H1 (cell line): ENCODE measurements at regions not wholly inside any gene's neighbourhood (a gene's known extent, or its start where the extent isn't known, plus 50 kb on each side); places are given as distances from the start of the nearest gene placed in this dataset.

Experiments
- CTCF ChIA-PET: fragments of 300-600 bp; sonication (Branson Sonifier 250); formaldehyde crosslinking; loops from one replicate; lab custom pipeline; 2021; ENCODE audit not compliant: partially characterized antibody; lab: Charles Lee
- POLR2A ChIA-PET: fragments of 300-600 bp; sonication (Branson Sonifier 250); formaldehyde crosslinking; loops from one replicate; lab custom pipeline; 2021; ENCODE audit warnings: inconsistent platforms; ENCODE audit not compliant: partially characterized antibody; lab: Charles Lee
- DNase-seq, 2 experiments: peaks; one replicate each; pipeline versions ENCODE4 v3.0.0 to v3.0.0-alpha.2; 2010 to 2022; ENCODE audit warnings: low spot score in 2 of 2, low read depth in 1 of 2, mixed read lengths in 1 of 2
- FAIRE-seq: peaks from 2 replicates; lab custom pipeline; 2011; peaks lifted over from hg19 to GRCh38; lab: Jason Lieb, UNC
- H2AFZ ChIP-seq: 2 replicates; pipeline ENCODE4 v1.8.1; 2012; ENCODE audit warnings: low read length, inconsistent platforms
- H2AK5ac ChIP-seq: 2 replicates; pipeline ENCODE4 v1.6.1; 2013; ENCODE audit warnings: low read depth, low read length
- H2BK120ac ChIP-seq: replicated peaks from 2 replicates; pipeline ENCODE3; 2013; ENCODE audit warnings: low read depth, low read length, inconsistent platforms
- H2BK12ac ChIP-seq: 2 replicates; pipeline ENCODE4 v1.6.1; 2013; ENCODE audit warnings: low read depth, low read length
- H2BK15ac ChIP-seq: 2 replicates; pipeline ENCODE4 v1.6.1; 2013; ENCODE audit warnings: low read length
- H2BK20ac ChIP-seq: 2 replicates; pipeline ENCODE4 v1.6.1; 2013; ENCODE audit warnings: low read length
- H2BK5ac ChIP-seq: 2 replicates; pipeline ENCODE4 v1.6.1; 2013; ENCODE audit warnings: low read depth, low read length
- H3K14ac ChIP-seq: 2 replicates; pipeline ENCODE4 v1.6.1; 2013; ENCODE audit warnings: inconsistent platforms; ENCODE audit not compliant: insufficient read length
- H3K18ac ChIP-seq: 2 replicates; pipeline ENCODE4 v1.6.1; 2013; ENCODE audit warnings: low read length; ENCODE audit errors: extremely low read depth
- H3K23ac ChIP-seq: 2 replicates; pipeline ENCODE4 v1.6.1; 2013; ENCODE audit warnings: inconsistent platforms; ENCODE audit not compliant: insufficient read length
- H3K23me2 ChIP-seq: 2 replicates; pipeline ENCODE4 v1.6.1; 2013; ENCODE audit warnings: low read depth, low read length
- H3K27ac ChIP-seq: 2 replicates; pipeline ENCODE4 v1.6.1; 2011; ENCODE audit warnings: low read depth, low read length, inconsistent platforms
- H3K27me3 ChIP-seq, 4 experiments: replicated peaks in 1 of 4; 1 replicate in 1 of 4; 2 replicates in 3 of 4; pipeline versions ENCODE4 v1.6.1 to v1.8.1; 2011 to 2013; ENCODE audit warnings: low read length in 3 of 4, mild to moderate bottlenecking in 3 of 4, inconsistent platforms in 2 of 4, mixed read lengths in 2 of 4, moderate library complexity in 1 of 4; ENCODE audit not compliant: control insufficient read depth in 3 of 4, insufficient read depth in 3 of 4; ENCODE audit errors: extremely low read depth in 1 of 4
- H3K36me3 ChIP-seq, 4 experiments: 2 replicates each; pipeline versions ENCODE4 v1.6.1 to v1.8.1; 2011 to 2013; ENCODE audit warnings: mild to moderate bottlenecking in 4 of 4, low read length in 3 of 4, moderate library complexity in 2 of 4, control low read depth in 1 of 4, inconsistent platforms in 1 of 4; ENCODE audit not compliant: insufficient read depth in 4 of 4, control insufficient read depth in 2 of 4
- H3K4ac ChIP-seq: replicated peaks from 2 replicates; pipeline ENCODE3; 2013; ENCODE audit warnings: low read length, low read depth, mixed read lengths, inconsistent platforms; ENCODE audit not compliant: insufficient read length
- H3K4me1 ChIP-seq, 4 experiments: replicated peaks in 1 of 4; 1 replicate in 1 of 4; 2 replicates in 3 of 4; pipeline versions ENCODE4 v1.6.1 to v1.8.1; 2011 to 2013; ENCODE audit warnings: low read length in 3 of 4, inconsistent platforms in 2 of 4, mixed read lengths in 1 of 4; ENCODE audit not compliant: insufficient read depth in 4 of 4, control insufficient read depth in 3 of 4
- H3K4me2 ChIP-seq, 2 experiments: 2 replicates each; pipeline versions ENCODE4 v1.6.1 to v1.8.1; 2011 to 2013; ENCODE audit warnings: low read depth in 2 of 2, low read length in 2 of 2, control low read depth in 1 of 2, inconsistent platforms in 1 of 2, mild to moderate bottlenecking in 1 of 2; ENCODE audit not compliant: insufficient read depth in 1 of 2
- H3K4me3 ChIP-seq, 4 experiments: fragments of 200-600, 300-600 bp in 1 of 4; sonication (generic), shearing (Covaris generic), sonication (Bioruptor Twin) in 1 of 4; 2 replicates each; pipeline versions ENCODE4 v1.5.1 to v1.8.1; 2011 to 2016; ENCODE audit warnings: low read length in 4 of 4, low read depth in 3 of 4, control low read depth in 2 of 4, inconsistent platforms in 2 of 4, mild to moderate bottlenecking in 2 of 4, mixed read lengths in 1 of 4, moderate library complexity in 1 of 4; ENCODE audit not compliant: insufficient read depth in 2 of 4; ENCODE audit errors: extremely low read depth in 1 of 4
- H3K56ac ChIP-seq: replicated peaks from 2 replicates; pipeline ENCODE3; 2013; ENCODE audit warnings: low read depth, mild to moderate bottlenecking, mixed read lengths, low read length, inconsistent platforms; ENCODE audit not compliant: insufficient read length
- H3K79me1 ChIP-seq: 2 replicates; pipeline ENCODE4 v1.6.1; 2013; ENCODE audit warnings: low read depth, low read length, control low read depth
- H3K79me2 ChIP-seq, 2 experiments: 2 replicates each; pipeline versions ENCODE4 v1.6.1 to v1.8.1; 2012 to 2013; ENCODE audit warnings: low read length in 2 of 2, mild to moderate bottlenecking in 2 of 2, inconsistent platforms in 1 of 2; ENCODE audit not compliant: insufficient read depth in 2 of 2, control insufficient read depth in 1 of 2
- H3K9ac ChIP-seq, 4 experiments: replicated peaks in 1 of 4; 1 replicate in 1 of 4; 2 replicates in 3 of 4; pipeline versions ENCODE4 v1.6.1 to v1.8.1; 2011 to 2013; ENCODE audit warnings: low read depth in 3 of 4, low read length in 3 of 4, control low read depth in 2 of 4, mild to moderate bottlenecking in 2 of 4, moderate library complexity in 2 of 4, inconsistent platforms in 1 of 4; ENCODE audit errors: extremely low read depth in 1 of 4
- H3K9me3 ChIP-seq, 2 experiments: 2 replicates each; pipeline versions ENCODE4 v1.6.1 to v1.8.1; 2012 to 2013; ENCODE audit warnings: mild to moderate bottlenecking in 2 of 2, moderate library complexity in 2 of 2, control low read depth in 1 of 2, inconsistent platforms in 1 of 2, low read depth in 1 of 2, low read length in 1 of 2, mixed read lengths in 1 of 2; ENCODE audit not compliant: insufficient read depth in 2 of 2
- H4K20me1 ChIP-seq, 2 experiments: replicated peaks in 1 of 2; 2 replicates each; pipeline versions ENCODE3 to v1.8.1; 2011 to 2013; ENCODE audit warnings: inconsistent platforms in 2 of 2, low read length in 2 of 2, mild to moderate bottlenecking in 1 of 2; ENCODE audit not compliant: insufficient read depth in 2 of 2, control insufficient read depth in 1 of 2
- H4K5ac ChIP-seq: 2 replicates; pipeline ENCODE4 v1.6.1; 2013; ENCODE audit warnings: low read length, low read depth, mixed read lengths, inconsistent platforms; ENCODE audit not compliant: insufficient read length
- H4K8ac ChIP-seq: 2 replicates; pipeline ENCODE4 v1.8.0; 2013; ENCODE audit warnings: mild to moderate bottlenecking, moderate library complexity, low read length, inconsistent platforms; ENCODE audit not compliant: insufficient read depth; ENCODE audit errors: extremely low read depth
- H4K91ac ChIP-seq: replicated peaks from 2 replicates; pipeline ENCODE3; 2013; ENCODE audit warnings: low read length, mixed read lengths, inconsistent platforms; ENCODE audit not compliant: insufficient read length
- ASH2L ChIP-seq: fragments of 200-600, 300-600 bp; sonication (generic); IDR thresholded peaks from one replicate; pipeline ENCODE4 v1.7.1; 2017; ENCODE audit warnings: low read length
- CTCF ChIP-seq, 3 experiments: IDR thresholded peaks; 1 replicate in 2 of 3; 2 replicates in 1 of 3; pipeline versions ENCODE4 v1.5.1 to v1.6.1; 2011; ENCODE audit warnings: low read length in 3 of 3, mild to moderate bottlenecking in 3 of 3, inconsistent platforms in 2 of 3, low read depth in 1 of 3, moderate library complexity in 1 of 3; ENCODE audit not compliant: insufficient read depth in 1 of 3; ENCODE audit errors: control extremely low read depth in 1 of 3
- PHF8 ChIP-seq: fragments of 200-600 bp; sonication (generic); conservative IDR thresholded peaks from 2 replicates; pipeline ENCODE4 v1.7.1; 2012; ENCODE audit warnings: low read depth, mild to moderate bottlenecking, inconsistent platforms, low read length, moderate library complexity
- POLR2A ChIP-seq, 2 experiments: IDR thresholded peaks; 1 replicate in 1 of 2; 2 replicates in 1 of 2; pipeline ENCODE4 v1.6.1; 2011; ENCODE audit warnings: low read depth in 2 of 2, low read length in 2 of 2, mild to moderate bottlenecking in 2 of 2; ENCODE audit errors: control extremely low read depth in 1 of 2
- RAD21 ChIP-seq, 2 experiments: IDR thresholded peaks in 1 of 2; conservative IDR thresholded peaks in 1 of 2; 2 replicates each; pipeline ENCODE4 v1.6.1; 2011; ENCODE audit warnings: low read depth in 2 of 2, low read length in 2 of 2, improper control_type of control experiment in 1 of 2, inconsistent platforms in 1 of 2, mild to moderate bottlenecking in 1 of 2, moderate library complexity in 1 of 2
- RNF2 ChIP-seq: fragments of 200-900, 300-1000 bp; sonication (generic); IDR thresholded peaks from 2 replicates; pipeline ENCODE4 v1.7.1; 2016; ENCODE audit warnings: borderline replicate concordance, low read depth, mild to moderate bottlenecking, antibody characterized with exemption, low read length; ENCODE audit not compliant: poor library complexity, severe bottlenecking; ENCODE audit errors: missing control alignments
- SAP30 ChIP-seq: fragments of 300-600 bp; sonication (generic); IDR thresholded peaks from 2 replicates; pipeline ENCODE4 v1.7.1; 2012; ENCODE audit warnings: low read length, moderate library complexity, mild to moderate bottlenecking, inconsistent platforms; ENCODE audit not compliant: insufficient read depth, insufficient replicate concordance
- SIN3A ChIP-seq, 2 experiments: IDR thresholded peaks in 1 of 2; conservative IDR thresholded peaks in 1 of 2; 2 replicates each; pipeline ENCODE4 v1.6.1; 2011 to 2012; ENCODE audit warnings: low read length in 2 of 2, improper control_type of control experiment in 1 of 2, low read depth in 1 of 2, mild to moderate bottlenecking in 1 of 2
- SP4 ChIP-seq: IDR thresholded peaks from 2 replicates; pipeline ENCODE4 v1.6.1; 2012; ENCODE audit warnings: low read length, inconsistent platforms
- TAF7 ChIP-seq: optimal IDR thresholded peaks from 2 replicates; pipeline ENCODE3; 2011; ENCODE audit warnings: low read depth, mild to moderate bottlenecking, inconsistent platforms, low read length, moderate library complexity, borderline replicate concordance
- TCF12 ChIP-seq: IDR thresholded peaks from 2 replicates; pipeline ENCODE4 v1.6.1; 2011; ENCODE audit warnings: low read depth, mild to moderate bottlenecking, low read length
- WGBS, 2 experiments: shearing (Covaris generic) in 1 of 2; methylation state at CpG; one replicate each; pipeline versions ENCODE4 v1.1.6 to v1.1.7; 2013 to 2015; ENCODE audit warnings: low lambda C conversion rate in 2 of 2, mixed read lengths in 2 of 2, inconsistent platforms in 1 of 2, low coverage in 1 of 2, missing lambda C conversion rate in 1 of 2; ENCODE audit not compliant: insufficient replicate concordance in 2 of 2, insufficient coverage in 1 of 2, insufficient read length in 1 of 2; ENCODE audit errors: extremely low coverage in 1 of 2, missing lambda C conversion rate in 1 of 2; 5-methylcytosine and 5-hydroxymethylcytosine counted together

DNA sequence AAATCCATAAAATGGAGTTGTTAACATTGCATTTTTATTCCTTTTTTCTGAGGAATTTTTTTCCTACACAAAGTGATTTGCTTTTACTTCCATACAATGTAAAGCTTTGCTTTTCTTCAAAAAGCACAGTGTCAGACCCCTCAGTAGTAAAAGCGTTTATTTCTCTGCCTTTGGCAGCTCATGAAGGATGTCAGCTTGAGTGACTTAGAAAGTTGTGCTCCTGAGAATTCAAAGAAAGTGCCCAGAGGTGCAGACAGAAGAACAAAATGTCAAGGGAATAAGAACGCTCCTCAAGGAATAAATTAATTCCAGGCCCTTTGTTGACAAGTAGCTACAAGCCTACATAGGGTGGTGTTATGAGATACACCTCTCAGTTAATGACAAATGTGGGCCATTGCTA, 369.3 kb upstream of the ADARB2 start:
- H3K23me2 ChIP-seq, result no peaks in the 10 kb centered on the region
- H3K27me3 ChIP-seq, result no peaks in the 10 kb centered on the region
- no peak overlapping the region for H2BK120ac ChIP-seq
- no peak overlapping the region for H2BK12ac ChIP-seq
- H2BK15ac ChIP-seq, result no peak overlapping the region
- H3K27ac ChIP-seq, result no peak overlapping the region
- FAIRE-seq (no peak), DNase-seq (no peak)
- H3K23ac ChIP-seq, result no peak overlapping the region
- no peaks in the 10 kb centered on the region for H3K36me3 ChIP-seq
- no peaks in the 10 kb centered on the region for H3K79me2 ChIP-seq
- CTCF ChIA-PET, result interaction anchor here (1.2 kb wide), 1 partner anchor 31 kb away, joined by 3 read pairs; no protein-coding TSS in a partner anchor
- no peak overlapping the region for H3K14ac ChIP-seq
- no peak overlapping the region for H3K18ac ChIP-seq
- POLR2A ChIA-PET, result interaction anchor here (0.6 kb wide), 1 partner anchor 947 kb away, joined by 4 read pairs; no protein-coding TSS in a partner anchor
- no peak overlapping the region for H3K4me3 ChIP-seq
- H2AK5ac ChIP-seq, result no peak overlapping the region
- no peak overlapping the region for H4K91ac ChIP-seq
- no peak overlapping the region for H4K8ac ChIP-seq
- WGBS, 2 experiments, result 91% methylated on average over 2 of the region's 2 CpGs; no CpG with 5 or more reads in 1 of the 2 experiments
- no peaks in the 10 kb centered on the region for H3K4me1 ChIP-seq
- H3K56ac ChIP-seq, result no peak overlapping the region
- no peak overlapping the region for H2BK20ac ChIP-seq
- H3K9ac ChIP-seq, result no peak overlapping the region
- no peaks in the 10 kb centered on the region for H3K79me1 ChIP-seq
- no peaks in the 10 kb centered on the region; a peak in 1 of 4 replicates for H3K9me3 ChIP-seq
- H4K5ac ChIP-seq, result no peak overlapping the region
- no peak overlapping the region for H3K4me2 ChIP-seq
- no peak overlapping the region for H2BK5ac ChIP-seq
- no peak overlapping the region for H2AFZ ChIP-seq
- H4K20me1 ChIP-seq, result peaks cover 0 to 2% of the 10 kb centered on the region in 2 experiments
- H3K4ac ChIP-seq, result no peak overlapping the region
- TF ChIP-seq CTCF (IDR thresholded peaks at IDR 0.05; ENCODE audit: control extremely low read depth in 1 of 3, insufficient read depth in 1 of 3, low read depth in 1 of 3, low read length in 3 of 3) (no peak), RAD21 (IDR thresholded peaks at IDR 0.05 in 1 of 2, conservative IDR thresholded peaks at IDR 0.05 in 1 of 2; ENCODE audit: low read depth in 2 of 2, low read length in 2 of 2) (no peak), RNF2 (no peak), PHF8 (no peak), SIN3A (conservative IDR thresholded peaks at IDR 0.05 in 1 of 2, IDR thresholded peaks at IDR 0.05 in 1 of 2; ENCODE audit: low read depth in 1 of 2, low read length in 2 of 2) (no peak), TAF7 (no peak), TCF12 (no peak), ASH2L (no peak), POLR2A (IDR thresholded peaks at IDR 0.05; ENCODE audit: control extremely low read depth in 1 of 2, low read depth in 2 of 2, low read length in 2 of 2) (no peak), SP4 (no peak), SAP30 (no peak)
